ENCODE measurements at regions not wholly inside any gene's neighbourhood (a gene's known extent, or its start where the extent isn't known, plus 50 kb on each side); places are given as distances from the start of the nearest gene placed in this dataset.

DNA sequence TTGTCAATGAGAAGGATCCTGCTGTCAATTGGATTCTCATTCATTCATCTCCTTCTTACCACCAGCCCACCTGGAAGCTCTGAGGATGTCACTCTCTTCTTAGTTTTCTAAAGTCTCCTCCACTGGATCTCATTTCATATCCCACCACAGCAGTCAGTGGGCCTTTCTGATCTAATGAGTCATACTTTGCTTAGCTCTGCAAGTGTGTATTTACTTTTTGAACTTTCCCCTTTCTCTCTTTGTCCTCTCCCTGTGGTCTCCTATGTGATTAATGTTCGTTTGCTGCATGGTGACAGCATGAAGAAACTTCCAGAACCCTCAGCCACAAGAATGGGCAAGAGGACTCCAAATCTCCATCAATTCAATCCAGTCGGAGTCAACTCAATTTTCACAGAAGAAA, 63.6 kb upstream of the SYNDIG1 start:
- TF ChIP-seq GATA2 (IDR thresholded peaks at IDR 0.05; ENCODE audit: low read depth, low read length) (no peak), GATA3 (IDR thresholded peaks at IDR 0.05; ENCODE audit: low read depth, low read length) (no peak)

All from SH-SY5Y (cell line).